ENCODE measurements at regions not wholly inside any gene's neighbourhood (a gene's known extent, or its start where the extent isn't known, plus 50 kb on each side); places are given as distances from the start of the nearest gene placed in this dataset.

DNA sequence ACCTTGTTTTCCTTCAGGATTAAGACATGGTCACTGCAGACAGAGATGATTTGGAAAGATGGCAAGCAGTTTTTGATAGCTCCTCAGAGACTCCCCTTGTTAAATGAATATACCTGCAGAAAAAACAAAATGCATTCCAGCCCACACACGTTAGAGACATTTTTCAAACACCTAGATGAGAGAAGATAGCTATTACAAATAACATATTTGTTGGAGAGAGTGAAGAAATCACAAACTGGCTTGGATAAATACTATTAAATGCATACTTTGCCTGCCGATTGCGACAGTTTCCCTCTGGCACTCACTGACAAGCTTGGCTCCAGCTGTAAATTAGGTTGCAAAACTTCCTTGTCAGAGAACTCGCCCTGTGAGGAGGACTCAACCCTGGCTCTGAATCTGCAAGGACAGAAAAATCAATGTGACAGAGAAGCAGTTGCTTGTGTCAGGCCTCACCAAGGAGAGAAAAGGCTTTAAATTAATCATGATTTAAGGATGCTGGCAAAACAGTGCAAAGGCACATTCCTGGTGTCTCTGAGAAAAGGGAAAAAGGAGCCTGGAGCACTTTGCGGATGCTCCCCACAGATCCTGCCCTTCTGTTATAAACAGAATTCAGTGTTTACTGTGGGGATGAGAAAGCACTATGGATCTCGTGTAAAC, 423.7 kb upstream of the MARCKS start:
- peak; percentile 87 for DNase-seq

DNA sequence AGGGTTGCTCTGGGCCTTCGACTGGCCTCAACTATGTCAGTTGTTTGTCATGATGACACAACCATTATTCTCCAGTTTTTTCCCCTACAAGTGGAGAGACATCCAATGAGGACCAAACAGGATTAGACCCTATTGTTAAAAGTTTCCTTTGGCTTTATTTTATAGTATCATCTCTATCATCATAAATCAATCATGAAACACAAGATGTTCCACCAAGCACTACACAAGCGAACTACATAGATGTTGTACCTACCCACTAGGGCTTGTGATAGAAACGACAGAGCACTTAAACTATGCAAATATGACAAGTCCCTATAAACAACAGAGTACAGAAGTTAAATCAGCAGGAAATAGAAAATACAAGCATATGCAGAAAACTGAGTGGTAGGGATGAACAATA, 422.5 kb upstream of the MARCKS start:
- DNase-seq: no peak

GRCh38 chr6:113437566-113437965, 419.6 kb upstream of the MARCKS start:
- peak; percentile 52 for DNase-seq

- no peak for DNase-seq
Observed at GRCh38 chr6:113439866-113440265, 417.3 kb upstream of the MARCKS start.

DNA sequence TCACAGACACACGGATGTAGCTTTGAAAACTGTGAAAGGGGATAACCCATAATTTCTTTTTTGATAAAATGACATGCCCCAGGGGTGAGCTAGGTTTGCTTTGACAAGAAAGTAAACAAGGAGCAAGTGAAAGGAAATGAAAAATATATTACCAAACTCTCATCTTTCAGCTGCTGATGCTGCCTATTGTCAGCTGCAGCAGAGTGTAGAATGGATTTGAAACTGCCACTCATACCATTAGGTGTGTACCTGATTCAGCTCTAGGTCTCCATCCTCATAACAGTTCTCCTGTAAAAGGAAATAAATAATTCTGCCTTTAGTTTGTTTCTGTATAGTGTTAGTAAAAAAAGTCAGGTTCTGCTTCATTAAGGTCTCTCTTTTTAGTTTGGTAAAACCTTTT, 415.1 kb upstream of the MARCKS start:
- no peak for DNase-seq

DNA sequence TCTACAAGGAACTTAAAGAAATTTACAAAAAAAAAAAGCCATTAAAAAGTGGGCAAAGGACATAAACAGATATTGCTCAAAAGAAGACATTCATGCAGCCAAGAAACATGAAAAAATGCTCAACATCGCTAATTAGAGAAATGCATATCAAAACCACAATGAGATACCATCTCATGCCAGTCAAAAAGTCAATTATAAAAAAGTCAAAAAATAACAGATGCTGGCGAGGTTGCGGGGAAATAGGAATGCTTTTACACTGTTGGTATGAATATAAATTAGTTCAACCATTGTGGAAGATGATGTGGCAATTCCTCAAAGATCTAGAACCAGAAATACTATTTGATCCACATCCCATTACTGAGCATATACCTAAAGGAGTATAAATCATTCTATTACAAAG, 411.9 kb upstream of the MARCKS start:
- DNase-seq: no peak

GRCh38 chr6:113447088-113447831, 409.9 kb upstream of the MARCKS start:
- DNase-seq: peak; percentile 94

- peak; percentile 51 for DNase-seq
Observed at GRCh38 chr6:113449051-113449450, 408.1 kb upstream of the MARCKS start.

- peak; percentile 26 for DNase-seq
Observed at GRCh38 chr6:113450061-113450465, 407.1 kb upstream of the MARCKS start.

DNA sequence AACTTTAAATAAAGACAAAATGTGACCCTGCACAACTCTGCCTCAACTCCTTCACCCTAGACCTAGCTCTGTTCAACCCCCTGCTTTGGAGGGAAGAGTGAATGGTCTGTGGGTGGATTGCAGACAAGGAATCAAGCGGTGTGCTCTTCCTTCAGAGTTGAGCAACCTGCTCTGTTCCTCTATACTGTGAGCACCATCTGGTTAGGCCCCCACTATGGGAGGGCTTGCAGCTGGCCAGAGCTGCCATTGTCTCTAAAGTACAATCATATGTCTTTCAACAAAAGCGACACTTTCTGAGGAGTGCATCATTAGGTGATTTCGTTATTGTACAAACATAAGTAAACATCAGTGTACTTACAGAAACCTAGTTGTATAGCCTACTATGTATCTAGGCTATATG, 406.1 kb upstream of the MARCKS start:
- DNase-seq: no peak

- peak; percentile 77 for DNase-seq
Observed at GRCh38 chr6:113457198-113457597, 399.9 kb upstream of the MARCKS start.

- DNase-seq: no peak
Observed at GRCh38 chr6:113457751-113458150, 399.4 kb upstream of the MARCKS start.

GRCh38 chr6:113458368-113459010, 398.7 kb upstream of the MARCKS start:
- no peak for DNase-seq

DNA sequence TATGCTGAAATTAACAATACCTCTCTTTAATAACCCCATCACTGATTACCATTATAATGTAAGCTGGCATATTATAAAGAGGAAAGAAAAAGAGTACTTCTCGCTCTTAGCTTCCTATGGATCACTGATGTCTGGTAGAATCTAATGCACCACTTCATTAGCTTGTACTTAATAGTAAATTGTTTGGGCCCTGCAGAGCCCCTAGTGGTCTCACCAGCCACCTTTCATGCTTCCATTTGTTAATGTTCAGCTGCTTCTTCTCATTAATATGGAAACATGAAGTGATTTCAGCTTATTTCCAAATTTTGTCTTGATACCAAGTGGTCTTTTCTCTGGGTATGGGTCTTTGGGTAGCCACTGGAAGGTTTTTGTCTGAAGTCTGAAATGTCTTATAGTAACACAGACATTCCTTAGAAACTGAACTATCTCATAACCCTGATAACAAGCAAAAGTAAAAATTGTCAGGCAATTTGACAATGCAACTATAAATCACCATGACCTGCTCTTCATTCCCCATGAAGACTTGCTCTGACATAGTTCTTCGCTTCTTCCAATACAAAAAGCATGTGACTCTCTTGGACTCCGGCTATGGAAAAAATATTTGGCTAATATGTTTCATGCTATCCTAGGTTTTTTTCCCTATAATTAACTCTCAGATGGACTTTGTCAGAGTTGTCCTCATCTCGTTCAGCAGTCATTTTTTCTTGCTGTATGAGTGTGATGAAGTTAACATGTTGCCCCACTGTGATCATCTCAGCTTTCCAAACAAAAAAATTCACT, 395.8 kb upstream of the MARCKS start:
- no peak for DNase-seq

GRCh38 chr6:113464536-113464935, 392.6 kb upstream of the MARCKS start:
- no peak for DNase-seq

- DNase-seq: peak; percentile 74
Observed at GRCh38 chr6:113464960-113465359, 392.2 kb upstream of the MARCKS start.

GRCh38 chr6:113466526-113466925, 390.6 kb upstream of the MARCKS start:
- no peak for DNase-seq

GRCh38 chr6:113475392-113475791, 381.8 kb upstream of the MARCKS start:
- no peak for DNase-seq

DNA sequence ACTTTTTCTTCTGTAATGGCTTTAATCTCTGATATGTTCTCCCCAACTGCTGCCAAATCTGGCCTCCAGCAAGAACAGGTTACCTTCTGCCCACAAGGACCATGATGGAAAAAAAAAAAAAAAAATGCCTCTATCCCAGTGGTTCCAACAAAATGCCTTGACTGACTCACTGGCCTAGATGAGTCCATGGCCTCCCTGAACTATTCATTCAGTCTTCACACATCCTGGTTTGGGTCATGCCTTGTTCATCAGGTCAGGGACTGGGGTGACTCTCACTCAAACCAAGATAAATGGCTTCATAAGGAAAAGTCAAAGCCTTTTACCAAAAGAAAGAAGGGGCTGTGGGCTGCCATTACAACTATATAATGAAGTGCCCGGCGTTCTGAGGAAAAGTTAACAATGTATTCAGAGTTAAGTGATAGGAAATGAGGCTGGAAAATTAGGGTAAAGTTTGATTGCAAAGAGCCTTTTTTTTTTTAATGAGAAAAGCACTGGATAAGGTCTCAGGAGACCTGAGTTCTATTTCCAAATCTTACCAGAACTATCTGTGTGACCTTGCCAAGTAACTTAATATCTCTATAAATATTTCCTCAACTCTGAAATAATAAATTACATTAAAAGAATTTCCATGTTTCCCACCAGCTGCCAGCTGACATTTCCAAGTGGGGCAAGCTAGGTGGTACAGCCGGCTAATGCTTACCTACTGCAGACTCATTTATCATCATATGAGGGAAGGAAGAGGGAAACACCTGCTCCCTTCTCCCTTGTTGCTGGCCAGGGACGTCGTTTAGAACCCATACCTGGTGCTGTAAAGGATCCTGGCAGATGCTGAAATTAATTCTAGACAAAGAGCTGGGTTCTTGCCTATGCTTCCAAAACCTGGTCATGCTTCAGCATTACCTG, 380.0 kb upstream of the MARCKS start:
- no peak for DNase-seq

GRCh38 chr6:113480616-113481015, 376.5 kb upstream of the MARCKS start:
- peak; percentile 57 for DNase-seq

DNA sequence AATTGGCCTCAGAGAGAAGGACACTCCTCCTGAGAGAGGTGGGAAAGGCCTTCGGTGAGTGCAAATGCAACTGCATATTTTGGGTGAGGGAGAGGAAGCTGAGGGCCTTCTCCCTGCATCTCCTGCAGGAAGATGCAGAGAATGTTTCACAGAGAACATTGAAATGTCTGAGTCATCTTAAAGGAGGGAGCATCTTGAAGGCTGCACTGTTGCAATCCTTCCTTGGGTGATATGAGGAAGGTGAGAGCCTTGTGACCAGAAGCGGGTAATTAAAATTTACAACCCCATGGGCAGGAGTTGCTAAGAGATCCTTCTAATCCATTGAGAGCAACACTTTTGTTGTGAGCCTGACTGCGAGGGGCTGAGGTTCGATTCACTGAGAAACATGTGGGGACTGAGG, 375.7 kb upstream of the MARCKS start:
- peak; percentile 57 for DNase-seq

- DNase-seq: no peak
Observed at GRCh38 chr6:113481910-113482309, 375.2 kb upstream of the MARCKS start.

All from fibroblast of skin of abdomen (primary cell).